ENCODE measurements at regions not wholly inside any gene's neighbourhood (a gene's known extent, or its start where the extent isn't known, plus 50 kb on each side); places are given as distances from the start of the nearest gene placed in this dataset.

- H3K9ac ChIP-seq (ENCODE audit: low read length in 2 of 2) = no peak overlapping the region
- no peaks in the 10 kb centered on the region for H3K36me3 ChIP-seq (ENCODE audit: control insufficient read depth in 2 of 2, insufficient read depth in 2 of 2, low read length in 2 of 2)
- no peaks in the 10 kb centered on the region for H3K27me3 ChIP-seq (ENCODE audit: control insufficient read depth in 1 of 2, insufficient read depth in 2 of 2, low read length in 2 of 2)
- no peaks in the 10 kb centered on the region for H3K9me3 ChIP-seq (ENCODE audit: control insufficient read depth in 2 of 2, low read length in 2 of 2)
- H3K4me1 ChIP-seq (ENCODE audit: control insufficient read depth, insufficient read depth, low read length) = no peaks in the 10 kb centered on the region
- H3K27ac ChIP-seq (ENCODE audit: low read length) = no peak overlapping the region
- no peak overlapping the region for H3K4me3 ChIP-seq (ENCODE audit: low read length in 2 of 2)
Measured at GRCh38 chr9:86713470-86713869, 233.8 kb downstream of the GAS1 start.

GRCh38 chr9:86708918-86709835 is 238.1 kb downstream of the GAS1 start:
- no peak overlapping the region for H3K27ac ChIP-seq (ENCODE audit: low read length)
- H3K36me3 ChIP-seq (ENCODE audit: control insufficient read depth in 2 of 2, insufficient read depth in 2 of 2, low read length in 2 of 2) = no peaks in the 10 kb centered on the region
- no peaks in the 10 kb centered on the region for H3K27me3 ChIP-seq (ENCODE audit: control insufficient read depth in 1 of 2, insufficient read depth in 2 of 2, low read length in 2 of 2)
- no peaks in the 10 kb centered on the region for H3K4me1 ChIP-seq (ENCODE audit: control insufficient read depth, insufficient read depth, low read length)
- no peak overlapping the region for H3K9ac ChIP-seq (ENCODE audit: low read length in 2 of 2)
- H3K4me3 ChIP-seq (ENCODE audit: low read length in 2 of 2) = no peak overlapping the region
- H3K9me3 ChIP-seq (ENCODE audit: control insufficient read depth in 2 of 2, low read length in 2 of 2) = no peaks in the 10 kb centered on the region

- H3K9me3 ChIP-seq (ENCODE audit: control insufficient read depth in 2 of 2, low read length in 2 of 2) = no peaks in the 10 kb centered on the region
Measured at GRCh38 chr9:86707932-86708510, 239.3 kb downstream of the GAS1 start.

GRCh38 chr9:86706391-86706790 is 240.9 kb downstream of the GAS1 start:
- H3K9ac ChIP-seq (ENCODE audit: low read length in 2 of 2) = no peak overlapping the region
- H3K4me1 ChIP-seq (ENCODE audit: control insufficient read depth, insufficient read depth, low read length) = peaks cover 2% of the 10 kb centered on the region
- H3K27ac ChIP-seq (ENCODE audit: low read length) = no peak overlapping the region
- no peak overlapping the region for H3K4me3 ChIP-seq (ENCODE audit: low read length in 2 of 2)
- H3K27me3 ChIP-seq (ENCODE audit: control insufficient read depth in 1 of 2, insufficient read depth in 2 of 2, low read length in 2 of 2) = no peaks in the 10 kb centered on the region
- H3K36me3 ChIP-seq (ENCODE audit: control insufficient read depth in 2 of 2, insufficient read depth in 2 of 2, low read length in 2 of 2) = no peaks in the 10 kb centered on the region
- H3K9me3 ChIP-seq (ENCODE audit: control insufficient read depth in 2 of 2, low read length in 2 of 2) = no peaks in the 10 kb centered on the region

More at GRCh38 chr9:86707932-86708510, 239.3 kb downstream of the GAS1 start:
- H3K4me1 ChIP-seq (ENCODE audit: control insufficient read depth, insufficient read depth, low read length) = no peaks in the 10 kb centered on the region
- no peak overlapping the region for H3K4me3 ChIP-seq (ENCODE audit: low read length in 2 of 2)
- no peak overlapping the region for H3K9ac ChIP-seq (ENCODE audit: low read length in 2 of 2)
- no peaks in the 10 kb centered on the region for H3K36me3 ChIP-seq (ENCODE audit: control insufficient read depth in 2 of 2, insufficient read depth in 2 of 2, low read length in 2 of 2)
- no peaks in the 10 kb centered on the region for H3K27me3 ChIP-seq (ENCODE audit: control insufficient read depth in 1 of 2, insufficient read depth in 2 of 2, low read length in 2 of 2)
- no peak overlapping the region for H3K27ac ChIP-seq (ENCODE audit: low read length)

- H3K4me1 ChIP-seq (ENCODE audit: control insufficient read depth, insufficient read depth, low read length) = peaks cover 11% of the 10 kb centered on the region
- H3K4me3 ChIP-seq (ENCODE audit: low read length in 2 of 2) = no peak overlapping the region
- no peaks in the 10 kb centered on the region for H3K27me3 ChIP-seq (ENCODE audit: control insufficient read depth in 1 of 2, insufficient read depth in 2 of 2, low read length in 2 of 2)
- H3K9ac ChIP-seq (ENCODE audit: low read length in 2 of 2) = no peak overlapping the region
- H3K27ac ChIP-seq (ENCODE audit: low read length) = no peak overlapping the region
- no peaks in the 10 kb centered on the region for H3K9me3 ChIP-seq (ENCODE audit: control insufficient read depth in 2 of 2, low read length in 2 of 2)
- no peaks in the 10 kb centered on the region for H3K36me3 ChIP-seq (ENCODE audit: control insufficient read depth in 2 of 2, insufficient read depth in 2 of 2, low read length in 2 of 2)
Measured at GRCh38 chr9:86705490-86705889, 241.8 kb downstream of the GAS1 start.

GRCh38 chr9:86703346-86703745 is 244.0 kb downstream of the GAS1 start:
- H3K9me3 ChIP-seq (ENCODE audit: control insufficient read depth in 2 of 2, low read length in 2 of 2) = no peaks in the 10 kb centered on the region
- H3K36me3 ChIP-seq (ENCODE audit: control insufficient read depth in 2 of 2, insufficient read depth in 2 of 2, low read length in 2 of 2) = no peaks in the 10 kb centered on the region
- H3K4me3 ChIP-seq (ENCODE audit: low read length in 2 of 2) = no peak overlapping the region
- no peak overlapping the region for H3K9ac ChIP-seq (ENCODE audit: low read length in 2 of 2)
- H3K27ac ChIP-seq (ENCODE audit: low read length) = no peak overlapping the region
- peaks cover 12% of the 10 kb centered on the region for H3K4me1 ChIP-seq (ENCODE audit: control insufficient read depth, insufficient read depth, low read length)
- no peaks in the 10 kb centered on the region for H3K27me3 ChIP-seq (ENCODE audit: control insufficient read depth in 1 of 2, insufficient read depth in 2 of 2, low read length in 2 of 2)

GRCh38 chr9:86700629-86701028 is 246.7 kb downstream of the GAS1 start:
- H3K36me3 ChIP-seq (ENCODE audit: control insufficient read depth in 2 of 2, insufficient read depth in 2 of 2, low read length in 2 of 2) = no peaks in the 10 kb centered on the region
- H3K4me1 ChIP-seq (ENCODE audit: control insufficient read depth, insufficient read depth, low read length) = peaks cover 12% of the 10 kb centered on the region
- H3K4me3 ChIP-seq (ENCODE audit: low read length in 2 of 2) = peak overlapping the region in 1 of 2 donors; percentile 23

GRCh38 chr9:86697999-86698398 is 249.3 kb downstream of the GAS1 start:
- H3K4me3 ChIP-seq (ENCODE audit: low read length in 2 of 2) = no peak overlapping the region
- peaks cover 12% of the 10 kb centered on the region for H3K4me1 ChIP-seq (ENCODE audit: control insufficient read depth, insufficient read depth, low read length)

More at GRCh38 chr9:86700629-86701028, 246.7 kb downstream of the GAS1 start:
- H3K27ac ChIP-seq (ENCODE audit: low read length) = no peak overlapping the region
- H3K9ac ChIP-seq (ENCODE audit: low read length in 2 of 2) = no peak overlapping the region
- no peaks in the 10 kb centered on the region for H3K9me3 ChIP-seq (ENCODE audit: control insufficient read depth in 2 of 2, low read length in 2 of 2)
- H3K27me3 ChIP-seq (ENCODE audit: control insufficient read depth in 1 of 2, insufficient read depth in 2 of 2, low read length in 2 of 2) = no peaks in the 10 kb centered on the region

GRCh38 chr9:86697213-86697612 is 250.1 kb downstream of the GAS1 start:
- H3K36me3 ChIP-seq (ENCODE audit: control insufficient read depth in 2 of 2, insufficient read depth in 2 of 2, low read length in 2 of 2) = no peaks in the 10 kb centered on the region
- no peaks in the 10 kb centered on the region for H3K9me3 ChIP-seq (ENCODE audit: control insufficient read depth in 2 of 2, low read length in 2 of 2)
- peaks cover 12% of the 10 kb centered on the region for H3K4me1 ChIP-seq (ENCODE audit: control insufficient read depth, insufficient read depth, low read length)
- H3K27ac ChIP-seq (ENCODE audit: low read length) = no peak overlapping the region
- no peak overlapping the region for H3K9ac ChIP-seq (ENCODE audit: low read length in 2 of 2)
- H3K4me3 ChIP-seq (ENCODE audit: low read length in 2 of 2) = no peak overlapping the region
- no peaks in the 10 kb centered on the region for H3K27me3 ChIP-seq (ENCODE audit: control insufficient read depth in 1 of 2, insufficient read depth in 2 of 2, low read length in 2 of 2)

More at GRCh38 chr9:86697999-86698398, 249.3 kb downstream of the GAS1 start:
- Histone ChIP-seq H3K9me3 (ENCODE audit: control insufficient read depth in 2 of 2, low read length in 2 of 2) (no peaks in the 10 kb centered on the region), H3K9ac (ENCODE audit: low read length in 2 of 2) (no peak overlapping the region), H3K27ac (ENCODE audit: low read length) (no peak overlapping the region), H3K36me3 (ENCODE audit: control insufficient read depth in 2 of 2, insufficient read depth in 2 of 2, low read length in 2 of 2) (no peaks in the 10 kb centered on the region), H3K27me3 (ENCODE audit: control insufficient read depth in 1 of 2, insufficient read depth in 2 of 2, low read length in 2 of 2) (no peaks in the 10 kb centered on the region)

- H3K27ac ChIP-seq (ENCODE audit: low read length) = no peak overlapping the region
- H3K4me1 ChIP-seq (ENCODE audit: control insufficient read depth, insufficient read depth, low read length) = peaks cover 5% of the 10 kb centered on the region
- H3K36me3 ChIP-seq (ENCODE audit: control insufficient read depth in 2 of 2, insufficient read depth in 2 of 2, low read length in 2 of 2) = no peaks in the 10 kb centered on the region
- H3K27me3 ChIP-seq (ENCODE audit: control insufficient read depth in 1 of 2, insufficient read depth in 2 of 2, low read length in 2 of 2) = no peaks in the 10 kb centered on the region
- no peak overlapping the region for H3K4me3 ChIP-seq (ENCODE audit: low read length in 2 of 2)
- H3K9ac ChIP-seq (ENCODE audit: low read length in 2 of 2) = no peak overlapping the region
- H3K9me3 ChIP-seq (ENCODE audit: control insufficient read depth in 2 of 2, low read length in 2 of 2) = no peaks in the 10 kb centered on the region
Measured at GRCh38 chr9:86695910-86696424, 251.3 kb downstream of the GAS1 start.

GRCh38 chr9:86690034-86690433 is 257.3 kb downstream of the GAS1 start:
- no peak overlapping the region for H3K9ac ChIP-seq (ENCODE audit: low read length in 2 of 2)
- H3K27ac ChIP-seq (ENCODE audit: low read length) = no peak overlapping the region
- H3K4me3 ChIP-seq (ENCODE audit: low read length in 2 of 2) = no peak overlapping the region
- no peaks in the 10 kb centered on the region for H3K36me3 ChIP-seq (ENCODE audit: control insufficient read depth in 2 of 2, insufficient read depth in 2 of 2, low read length in 2 of 2)
- no peaks in the 10 kb centered on the region for H3K9me3 ChIP-seq (ENCODE audit: control insufficient read depth in 2 of 2, low read length in 2 of 2)
- no peaks in the 10 kb centered on the region for H3K27me3 ChIP-seq (ENCODE audit: control insufficient read depth in 1 of 2, insufficient read depth in 2 of 2, low read length in 2 of 2)
- H3K4me1 ChIP-seq (ENCODE audit: control insufficient read depth, insufficient read depth, low read length) = no peaks in the 10 kb centered on the region
